ENCODE measurements at regions not wholly inside any gene's neighbourhood (a gene's known extent, or its start where the extent isn't known, plus 50 kb on each side); places are given as distances from the start of the nearest gene placed in this dataset.

- no peak for TF ChIP-seq CTCF (IDR thresholded peaks at IDR 0.05)
- peak; percentile 75; the same call in 1 of the 2 replicates for TF ChIP-seq POLR2AphosphoS5 (IDR thresholded peaks at IDR 0.05; ENCODE audit: low read depth, low read length)
- peak; percentile 93 for TF ChIP-seq TCF7L2 (IDR thresholded peaks at IDR 0.05; ENCODE audit: low read depth, low read length)
Observed at GRCh38 chr4:26022346-26023202, 108.6 kb downstream of the SMIM20 start.

Data from Panc1 (cell line).